ENCODE measurements at regions not wholly inside any gene's neighbourhood (a gene's known extent, or its start where the extent isn't known, plus 50 kb on each side); places are given as distances from the start of the nearest gene placed in this dataset.
"Not testable (repeated sequence)": the region's sequence is repeated elsewhere in the genome, so short reads cannot be mapped to it uniquely, and the experiment has no call there.

DNA sequence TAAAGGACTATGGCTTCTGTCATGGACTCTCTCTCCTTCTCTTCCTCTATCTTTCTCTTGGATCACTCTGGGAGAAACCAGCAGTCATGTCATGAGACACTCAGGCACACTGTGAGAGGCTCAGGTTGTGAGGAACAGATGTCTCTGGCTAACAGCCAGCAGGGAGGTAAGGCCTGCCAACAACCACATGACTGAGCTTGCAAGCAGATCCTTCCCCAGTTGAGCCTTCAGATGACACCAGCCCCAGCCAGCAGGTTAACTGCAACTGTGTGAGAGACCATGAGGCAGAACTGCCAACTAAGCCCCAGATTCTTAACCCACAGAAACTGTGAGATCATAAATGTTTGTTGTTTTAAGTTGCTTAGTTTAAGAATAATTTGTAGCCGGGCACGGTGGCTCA is 90.6 kb downstream of the VCPKMT start:
- Histone ChIP-seq H3K27ac (peak overlapping the region in 1 of 4 donors; percentile 82), H3K4me3 (no peak overlapping the region), H3K9me3 (peaks cover 0 to 3% (median 0%) of the 10 kb centered on the region in 3 donors), H3K36me3 (no peaks in the 10 kb centered on the region), H3K4me1 (peaks cover 5 to 35% of the 10 kb centered on the region in 2 donors), H3K27me3 (no peaks in the 10 kb centered on the region)
- in situ Hi-C loops (cut with MboI; ENCODE audit: low sequenced_read_pairs in 4 of 4) (no loop called here), intact Hi-C loops (cut with DNase I; ENCODE audit: low total_unique reads) (no loop called here)
- DNase-seq (peak; percentile 43 to 56), ATAC-seq (peak in 1 of 2 donors; percentile 28)
- TF ChIP-seq POLR2A (IDR thresholded peaks at IDR 0.05): no peak
- TF ChIP-seq, protein P1, sequence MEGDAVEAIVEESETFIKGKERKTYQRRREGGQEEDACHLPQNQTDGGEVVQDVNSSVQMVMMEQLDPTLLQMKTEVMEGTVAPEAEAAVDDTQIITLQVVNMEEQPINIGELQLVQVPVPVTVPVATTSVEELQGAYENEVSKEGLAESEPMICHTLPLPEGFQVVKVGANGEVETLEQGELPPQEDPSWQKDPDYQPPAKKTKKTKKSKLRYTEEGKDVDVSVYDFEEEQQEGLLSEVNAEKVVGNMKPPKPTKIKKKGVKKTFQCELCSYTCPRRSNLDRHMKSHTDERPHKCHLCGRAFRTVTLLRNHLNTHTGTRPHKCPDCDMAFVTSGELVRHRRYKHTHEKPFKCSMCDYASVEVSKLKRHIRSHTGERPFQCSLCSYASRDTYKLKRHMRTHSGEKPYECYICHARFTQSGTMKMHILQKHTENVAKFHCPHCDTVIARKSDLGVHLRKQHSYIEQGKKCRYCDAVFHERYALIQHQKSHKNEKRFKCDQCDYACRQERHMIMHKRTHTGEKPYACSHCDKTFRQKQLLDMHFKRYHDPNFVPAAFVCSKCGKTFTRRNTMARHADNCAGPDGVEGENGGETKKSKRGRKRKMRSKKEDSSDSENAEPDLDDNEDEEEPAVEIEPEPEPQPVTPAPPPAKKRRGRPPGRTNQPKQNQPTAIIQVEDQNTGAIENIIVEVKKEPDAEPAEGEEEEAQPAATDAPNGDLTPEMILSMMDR (IDR thresholded peaks at IDR 0.05 in 4 of 5, conservative IDR thresholded peaks at IDR 0.05 in 1 of 5): no peak

DNA sequence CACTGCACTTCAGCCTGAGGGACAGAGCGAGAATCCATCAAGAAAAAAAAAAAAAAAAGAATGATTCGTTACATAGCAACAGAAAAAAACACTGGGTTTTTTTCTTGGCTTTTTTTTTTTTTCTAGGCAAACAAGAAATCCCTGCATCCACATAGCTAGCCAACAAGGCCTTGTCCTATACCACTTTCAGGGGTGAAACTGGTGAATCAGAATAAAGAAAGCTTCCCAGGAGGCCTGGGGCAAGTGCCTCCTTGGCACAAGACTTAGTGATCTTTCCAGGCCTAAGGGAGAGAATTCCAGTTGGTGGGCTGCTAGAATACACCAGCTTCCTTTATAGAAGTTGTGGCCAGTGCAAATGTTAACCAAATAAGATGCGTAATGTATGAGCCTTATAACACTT is 90.0 kb downstream of the VCPKMT start:
- H3K4me3 ChIP-seq: no peak overlapping the region
- peaks cover 0 to 3% (median 0%) of the 10 kb centered on the region in 3 donors for H3K9me3 ChIP-seq
- intact Hi-C loops (cut with DNase I; ENCODE audit: low total_unique reads) (no loop called here), in situ Hi-C loops (cut with MboI; ENCODE audit: low sequenced_read_pairs in 4 of 4) (no loop called here)
- DNase-seq: no peak
- no peaks in the 10 kb centered on the region for H3K36me3 ChIP-seq
- ATAC-seq: no peak
- H3K27me3 ChIP-seq: no peaks in the 10 kb centered on the region
- peaks cover 5 to 35% of the 10 kb centered on the region in 2 donors for H3K4me1 ChIP-seq
- TF ChIP-seq POLR2A (IDR thresholded peaks at IDR 0.05): no peak
- H3K27ac ChIP-seq: no peak overlapping the region

DNA sequence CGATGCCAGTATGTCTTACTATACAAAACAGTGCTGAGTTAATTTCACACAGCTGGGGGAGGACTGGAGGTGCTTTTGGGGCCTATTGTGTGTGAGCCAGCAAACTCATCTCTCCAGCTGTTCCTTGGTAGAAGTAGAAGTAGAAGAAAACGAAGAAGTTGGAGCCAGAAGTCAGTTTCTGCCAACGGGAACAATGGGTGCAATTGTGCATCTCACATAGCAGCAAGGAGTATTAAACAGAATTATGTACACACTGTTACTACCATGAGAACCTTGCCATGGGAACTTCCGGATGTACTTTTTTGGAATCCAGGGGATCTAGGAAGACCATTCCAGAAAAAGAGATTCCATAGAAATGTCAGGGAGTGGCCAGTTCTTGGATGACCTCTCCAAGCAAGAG is 88.6 kb downstream of the VCPKMT start:
- Histone ChIP-seq H3K36me3 (no peaks in the 10 kb centered on the region), H3K27ac (no peak overlapping the region), H3K4me1 (peaks cover 5 to 24% of the 10 kb centered on the region in 2 donors), H3K9me3 (peaks cover 0 to 3% (median 0%) of the 10 kb centered on the region in 3 donors), H3K4me3 (no peak overlapping the region), H3K27me3 (no peaks in the 10 kb centered on the region)
- ATAC-seq (no peak), DNase-seq (no peak)
- intact Hi-C loops (cut with DNase I; ENCODE audit: low total_unique reads): no loop called here
- in situ Hi-C loops (cut with MboI; ENCODE audit: low sequenced_read_pairs in 4 of 4): no loop called here
- TF ChIP-seq, protein P1 (IDR thresholded peaks at IDR 0.05 in 4 of 5, conservative IDR thresholded peaks at IDR 0.05 in 1 of 5): no peak
- TF ChIP-seq POLR2A (IDR thresholded peaks at IDR 0.05): no peak

DNA sequence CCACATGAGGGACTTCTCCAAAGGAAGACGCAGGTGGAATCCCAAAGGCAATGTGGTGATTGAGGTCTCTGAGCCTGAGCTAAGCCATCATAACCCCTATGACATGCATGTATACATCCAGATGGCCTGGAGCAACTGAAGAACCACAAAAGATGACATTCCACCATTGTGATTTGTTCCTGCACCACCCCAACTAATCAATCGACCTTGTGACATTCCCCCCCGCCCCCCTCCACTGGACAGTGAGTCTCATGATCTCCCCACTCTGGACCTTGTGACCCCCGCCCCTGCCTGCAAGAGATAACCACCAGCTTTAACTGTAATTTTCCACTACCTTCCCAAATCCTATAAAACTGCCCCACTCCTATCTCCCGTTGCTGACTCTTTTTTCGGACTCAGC is 87.9 kb downstream of the VCPKMT start:
- peaks cover 5 to 20% of the 10 kb centered on the region in 2 donors for H3K4me1 ChIP-seq
- H3K27ac ChIP-seq: no peak overlapping the region
- intact Hi-C loops (cut with DNase I; ENCODE audit: low total_unique reads): no loop called here
- DNase-seq (no peak), ATAC-seq (no peak)
- H3K4me3 ChIP-seq: no peak overlapping the region
- H3K9me3 ChIP-seq: peaks cover 0 to 3% (median 0%) of the 10 kb centered on the region in 3 donors
- H3K36me3 ChIP-seq: no peaks in the 10 kb centered on the region
- H3K27me3 ChIP-seq: no peaks in the 10 kb centered on the region
- TF ChIP-seq, protein P1 (IDR thresholded peaks at IDR 0.05 in 4 of 5, conservative IDR thresholded peaks at IDR 0.05 in 1 of 5): no peak
- TF ChIP-seq POLR2A (IDR thresholded peaks at IDR 0.05): no peak
- in situ Hi-C loops (cut with MboI; ENCODE audit: low sequenced_read_pairs in 4 of 4): no loop called here

DNA sequence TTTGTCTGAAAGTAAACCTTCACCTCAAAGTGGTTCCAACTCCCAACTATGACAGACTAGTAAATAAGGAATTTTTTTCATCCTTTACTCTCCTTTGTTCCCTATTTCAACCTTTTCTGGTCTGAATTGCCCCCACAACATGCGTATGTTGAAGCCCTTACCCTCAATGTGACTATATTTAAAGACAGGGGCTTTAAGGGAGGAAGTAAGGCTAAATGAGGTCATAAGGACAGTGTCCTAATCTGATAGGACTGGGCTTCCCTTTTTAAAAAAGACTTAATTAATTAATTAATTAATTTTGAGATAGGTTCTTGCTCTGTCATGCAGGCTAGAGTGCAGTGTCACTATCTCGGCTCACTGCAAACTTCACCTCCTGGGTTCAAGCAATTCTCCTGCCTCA is 86.3 kb downstream of the VCPKMT start:
- in situ Hi-C loops (cut with MboI; ENCODE audit: low sequenced_read_pairs in 4 of 4) (no loop called here), intact Hi-C loops (cut with DNase I; ENCODE audit: low total_unique reads) (loop anchor here (5.0 kb wide), 1 partner anchor 33 kb away; no protein-coding TSS in a partner anchor)
- no peak overlapping the region for H3K27ac ChIP-seq
- peaks cover 0 to 6% of the 10 kb centered on the region in 2 donors for H3K4me1 ChIP-seq
- no peaks in the 10 kb centered on the region for H3K27me3 ChIP-seq
- H3K9me3 ChIP-seq: peaks cover 0 to 3% (median 0%) of the 10 kb centered on the region in 3 donors
- ATAC-seq: no peak
- TF ChIP-seq, protein P1 (IDR thresholded peaks at IDR 0.05 in 4 of 5, conservative IDR thresholded peaks at IDR 0.05 in 1 of 5): no peak
- no peak for TF ChIP-seq POLR2A (IDR thresholded peaks at IDR 0.05)
- H3K4me3 ChIP-seq: no peak overlapping the region
- H3K36me3 ChIP-seq: no peaks in the 10 kb centered on the region
- no peak for DNase-seq

DNA sequence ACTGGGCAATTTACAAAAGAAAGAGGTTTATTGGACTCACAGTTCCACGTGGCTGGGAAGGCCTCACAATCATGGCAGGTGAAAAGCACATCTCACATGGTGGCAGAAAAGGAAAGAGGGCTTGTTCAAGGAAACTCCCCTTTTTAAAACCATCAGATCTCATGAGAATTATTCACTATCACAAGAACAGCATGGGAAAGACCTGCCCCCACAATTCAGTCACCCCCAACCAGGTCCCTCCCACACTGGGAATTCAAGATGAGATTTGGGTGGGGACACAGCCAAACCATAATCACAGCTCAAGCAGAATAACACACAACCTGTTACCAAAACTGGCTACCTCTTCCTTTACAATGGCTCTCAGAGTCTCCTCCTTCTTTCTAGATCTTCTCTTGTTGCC is 85.5 kb downstream of the VCPKMT start:
- intact Hi-C loops (cut with DNase I; ENCODE audit: low total_unique reads): loop anchor here (5.0 kb wide), 1 partner anchor 34 kb away; no protein-coding TSS in a partner anchor
- H3K27ac ChIP-seq: peak overlapping the region in 1 of 4 donors; percentile 58
- ATAC-seq; H3K9me3 ChIP-seq; H3K36me3 ChIP-seq; in situ Hi-C loops (cut with MboI; ENCODE audit: low sequenced_read_pairs in 4 of 4); DNase-seq; H3K4me3 ChIP-seq; H3K4me1 ChIP-seq; H3K27me3 ChIP-seq: not testable (repeated sequence)

All from gastrocnemius medialis (tissue), 4 donors.